ENCODE measurements at regions not wholly inside any gene's neighbourhood (a gene's known extent, or its start where the extent isn't known, plus 50 kb on each side); places are given as distances from the start of the nearest gene placed in this dataset.

- DNase-seq (ENCODE audit: low read depth, low spot score) = no peak
Observed at GRCh38 chr22:27518531-27519340, 282.8 kb downstream of the MN1 start.

GRCh38 chr22:27523711-27524110 lies 277.8 kb downstream of the MN1 start:
- no peak for DNase-seq (ENCODE audit: low read depth, low spot score)

GRCh38 chr22:27525711-27526110 lies 275.8 kb downstream of the MN1 start:
- DNase-seq (ENCODE audit: low read depth, low spot score) = no peak

- no peak for DNase-seq (ENCODE audit: low read depth, low spot score)
Observed at GRCh38 chr22:27526901-27527300, 274.7 kb downstream of the MN1 start.

- DNase-seq (ENCODE audit: low read depth, low spot score) = no peak
Observed at GRCh38 chr22:27531782-27532530, 269.6 kb downstream of the MN1 start.

GRCh38 chr22:27533105-27533745 lies 268.3 kb downstream of the MN1 start:
- DNase-seq (ENCODE audit: low read depth, low spot score) = no peak

GRCh38 chr22:27534720-27535125 lies 266.8 kb downstream of the MN1 start:
- no peak for DNase-seq (ENCODE audit: low read depth, low spot score)

- DNase-seq (ENCODE audit: low read depth, low spot score) = no peak
Observed at GRCh38 chr22:27535452-27535851, 266.1 kb downstream of the MN1 start.

- DNase-seq (ENCODE audit: low read depth, low spot score) = no peak
Observed at GRCh38 chr22:27537501-27537900, 264.1 kb downstream of the MN1 start.

GRCh38 chr22:27538666-27539065 lies 262.9 kb downstream of the MN1 start:
- DNase-seq (ENCODE audit: low read depth, low spot score) = no peak

- DNase-seq (ENCODE audit: low read depth, low spot score) = no peak
Observed at GRCh38 chr22:27540247-27540646, 261.3 kb downstream of the MN1 start.

- no peak for DNase-seq (ENCODE audit: low read depth, low spot score)
Observed at GRCh38 chr22:27540656-27541396, 260.7 kb downstream of the MN1 start.

GRCh38 chr22:27541836-27542235 lies 259.7 kb downstream of the MN1 start:
- DNase-seq (ENCODE audit: low read depth, low spot score) = no peak

GRCh38 chr22:27542602-27543001 lies 259.0 kb downstream of the MN1 start:
- no peak for DNase-seq (ENCODE audit: low read depth, low spot score)

- DNase-seq (ENCODE audit: low read depth, low spot score) = no peak
Observed at GRCh38 chr22:27543460-27543859, 258.1 kb downstream of the MN1 start.

GRCh38 chr22:27545085-27545484 lies 256.5 kb downstream of the MN1 start:
- DNase-seq (ENCODE audit: low read depth, low spot score) = no peak

- DNase-seq (ENCODE audit: low read depth, low spot score) = no peak
Observed at GRCh38 chr22:27546157-27546935, 255.2 kb downstream of the MN1 start.

GRCh38 chr22:27551402-27551801 lies 250.2 kb downstream of the MN1 start:
- no peak for DNase-seq (ENCODE audit: low read depth, low spot score)

GRCh38 chr22:27552176-27552575 lies 249.4 kb downstream of the MN1 start:
- no peak for DNase-seq (ENCODE audit: low read depth, low spot score)

GRCh38 chr22:27552863-27553262 lies 248.7 kb downstream of the MN1 start:
- no peak for DNase-seq (ENCODE audit: low read depth, low spot score)

All from pulmonary artery endothelial cell (primary cell).